ENCODE measurements at regions not wholly inside any gene's neighbourhood (a gene's known extent, or its start where the extent isn't known, plus 50 kb on each side); places are given as distances from the start of the nearest gene placed in this dataset.

GRCh38 chr18:78158943-78159342 lies 820.7 kb upstream of the SALL3 start:
- DNase-seq (ENCODE audit: low read depth): no peak
- no peak for TF ChIP-seq CTCF (conservative IDR thresholded peaks at IDR 0.05; ENCODE audit: low read depth, low read length)

GRCh38 chr18:78159397-78159796 lies 820.2 kb upstream of the SALL3 start:
- TF ChIP-seq CTCF (conservative IDR thresholded peaks at IDR 0.05; ENCODE audit: low read depth, low read length): no peak
- H3K4me3 ChIP-seq (ENCODE audit: low read depth, low read length): no peak overlapping the region
- DNase-seq (ENCODE audit: low read depth): no peak

More at GRCh38 chr18:78158943-78159342, 820.7 kb upstream of the SALL3 start:
- H3K4me3 ChIP-seq (ENCODE audit: low read depth, low read length): no peak overlapping the region

GRCh38 chr18:78160961-78161656 lies 818.5 kb upstream of the SALL3 start:
- no peak for TF ChIP-seq CTCF (conservative IDR thresholded peaks at IDR 0.05; ENCODE audit: low read depth, low read length)
- no peak overlapping the region for H3K4me3 ChIP-seq (ENCODE audit: low read depth, low read length)
- no peak for DNase-seq (ENCODE audit: low read depth)

- no peak for DNase-seq (ENCODE audit: low read depth)
- no peak overlapping the region for H3K4me3 ChIP-seq (ENCODE audit: low read depth, low read length)
- TF ChIP-seq CTCF (conservative IDR thresholded peaks at IDR 0.05; ENCODE audit: low read depth, low read length): no peak
Observed at GRCh38 chr18:78165525-78165924, 814.1 kb upstream of the SALL3 start.

GRCh38 chr18:78168526-78168925 lies 811.1 kb upstream of the SALL3 start:
- DNase-seq (ENCODE audit: low read depth): no peak
- no peak overlapping the region for H3K4me3 ChIP-seq (ENCODE audit: low read depth, low read length)
- TF ChIP-seq CTCF (conservative IDR thresholded peaks at IDR 0.05; ENCODE audit: low read depth, low read length): no peak

- DNase-seq (ENCODE audit: low read depth): no peak
- no peak overlapping the region for H3K4me3 ChIP-seq (ENCODE audit: low read depth, low read length)
Observed at GRCh38 chr18:78169174-78169864, 810.3 kb upstream of the SALL3 start.

More at GRCh38 chr18:78169174-78169864, 810.3 kb upstream of the SALL3 start:
- TF ChIP-seq CTCF (conservative IDR thresholded peaks at IDR 0.05; ENCODE audit: low read depth, low read length): no peak
